OCI-LY1 (cell line): ENCODE measurements at regions not wholly inside any gene's neighbourhood (a gene's known extent, or its start where the extent isn't known, plus 50 kb on each side); places are given as distances from the start of the nearest gene placed in this dataset.

ENCODE experiments used
- H2AFZ ChIP-seq: fragments of 200-600 bp; sonication (generic), shearing (Covaris generic); 2 replicates; pipeline ENCODE4 v1.6.0; 2014; ENCODE audit warnings: antibody characterized with exemption, mild to moderate bottlenecking, low read length
- H3F3A ChIP-seq: fragments of 200-600 bp; sonication (generic), shearing (Covaris generic); 2 replicates; pipeline ENCODE4 v1.6.0; 2014; ENCODE audit warnings: mild to moderate bottlenecking, antibody characterized with exemption, low read length, moderate library complexity; ENCODE audit not compliant: insufficient read depth
- H3K27ac ChIP-seq: fragments of 200-600 bp; sonication (generic); 2 replicates; pipeline ENCODE4 v1.5.1; 2014; ENCODE audit warnings: low read length, mixed run types, mild to moderate bottlenecking, low read depth; ENCODE audit not compliant: poor library complexity, severe bottlenecking
- H3K27me3 ChIP-seq: fragments of 200-600 bp; sonication (generic); 2 replicates; pipeline ENCODE4 v1.6.0; 2014; ENCODE audit warnings: antibody characterized with exemption, mild to moderate bottlenecking, low read length, moderate library complexity; ENCODE audit not compliant: insufficient read depth
- H3K36me3 ChIP-seq: fragments of 200-600 bp; sonication (generic); 2 replicates; pipeline ENCODE4 v1.6.1; 2014; ENCODE audit warnings: mild to moderate bottlenecking, antibody characterized with exemption, low read length, moderate library complexity, mixed read lengths; ENCODE audit not compliant: insufficient read depth
- H3K4me1 ChIP-seq: fragments of 200-600 bp; sonication (generic); 2 replicates; pipeline ENCODE4 v1.5.1; 2014; ENCODE audit warnings: mild to moderate bottlenecking, low read length, moderate library complexity; ENCODE audit not compliant: insufficient read depth, severe bottlenecking
- H3K4me2 ChIP-seq: fragments of 200-600 bp; sonication (generic), shearing (Covaris generic); 2 replicates; pipeline ENCODE4 v1.6.1; 2014; ENCODE audit warnings: low read length
- H3K4me3 ChIP-seq: fragments of 200-600 bp; sonication (generic); 2 replicates; pipeline ENCODE4 v1.5.1; 2014; ENCODE audit warnings: low read length, low read depth, mild to moderate bottlenecking, mixed read lengths; ENCODE audit not compliant: poor library complexity, severe bottlenecking
- H3K79me2 ChIP-seq: fragments of 200-600 bp; shearing (Covaris generic); 2 replicates; pipeline ENCODE4 v1.6.1; 2016; ENCODE audit warnings: mixed run types, low read length, mixed read lengths; ENCODE audit not compliant: insufficient read depth
- H3K9ac ChIP-seq: fragments of 200-600 bp; sonication (generic), shearing (Covaris generic); 2 replicates; pipeline ENCODE4 v1.6.1; 2014; ENCODE audit warnings: mild to moderate bottlenecking, low read length, mixed read lengths
- H3K9me2 ChIP-seq: fragments of 200-600 bp; sonication (generic), shearing (Covaris generic); 2 replicates; pipeline ENCODE4 v1.6.1; 2014; ENCODE audit warnings: low read depth, mild to moderate bottlenecking, low read length, mixed read lengths
- H3K9me3 ChIP-seq: fragments of 200-600 bp; shearing (Covaris generic); 2 replicates; pipeline ENCODE4 v1.6.1; 2014; ENCODE audit warnings: low read length, mixed read lengths
- H4K20me1 ChIP-seq: fragments of 200-600 bp; sonication (generic), shearing (Covaris generic); 2 replicates; pipeline ENCODE4 v1.6.0; 2016; ENCODE audit warnings: mild to moderate bottlenecking, low read length; ENCODE audit not compliant: insufficient read depth
- EZH2 ChIP-seq: fragments of 200-600 bp; sonication (generic), shearing (Covaris generic); IDR thresholded peaks from 2 replicates; pipeline ENCODE4 v1.8.0; 2017; ENCODE audit warnings: borderline replicate concordance, mixed run types, mild to moderate bottlenecking, antibody characterized with exemption, low read length, moderate library complexity, mixed read lengths
- TF ChIP-seq, protein P1 (sequence below): fragments of 200-600 bp; sonication (generic), shearing (Covaris generic); IDR thresholded peaks from 2 replicates; pipeline ENCODE4 v1.5.1; 2017; ENCODE audit warnings: mild to moderate bottlenecking, antibody characterized with exemption, low read length, moderate library complexity, mixed read lengths

DNA sequence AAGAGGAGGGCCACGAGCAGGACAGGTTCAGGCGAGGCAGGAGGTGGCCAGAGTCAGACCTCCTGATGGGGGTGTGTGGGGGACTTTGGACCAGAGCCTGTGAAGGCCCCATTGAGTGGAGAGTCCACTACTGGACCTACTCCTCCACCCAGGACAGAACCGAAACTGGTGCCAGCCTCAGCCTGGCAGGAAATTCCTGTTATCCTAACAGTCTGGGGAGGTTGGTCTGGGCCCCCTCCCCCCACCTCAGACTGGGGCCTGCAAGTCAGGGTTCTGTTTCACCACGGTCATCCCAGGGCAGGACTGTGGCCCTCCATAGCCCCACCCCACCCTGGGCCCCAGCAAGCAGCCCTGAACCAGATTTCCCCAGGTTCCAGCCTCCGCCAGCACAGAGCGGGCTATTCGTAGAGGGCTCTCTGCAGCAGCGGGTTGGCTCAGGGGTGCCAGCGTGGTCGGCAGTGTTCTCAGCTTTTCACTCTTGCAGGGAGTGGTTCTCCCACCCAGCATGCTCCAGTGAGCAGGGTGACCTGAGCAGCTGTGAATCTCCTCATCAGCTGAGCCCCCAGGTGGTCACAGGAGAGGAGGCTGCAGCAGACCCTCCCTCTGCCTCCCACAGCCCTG lies 217.3 kb downstream of the TBC1D2B start:
- Histone ChIP-seq H3K9ac (no peak overlapping the region), H3K4me2 (no peak overlapping the region), H2AFZ (no peak overlapping the region), H3K27ac (no peak overlapping the region), H3K36me3 (no peaks in the 10 kb centered on the region), H3K9me2 (no peaks in the 10 kb centered on the region), H4K20me1 (no peaks in the 10 kb centered on the region), H3K4me1 (no peaks in the 10 kb centered on the region), H3F3A (no peaks in the 10 kb centered on the region), H3K27me3 (no peaks in the 10 kb centered on the region), H3K4me3 (no peak overlapping the region), H3K9me3 (no peaks in the 10 kb centered on the region), H3K79me2 (no peaks in the 10 kb centered on the region)
- no peak for TF ChIP-seq EZH2
- TF ChIP-seq, protein P1, sequence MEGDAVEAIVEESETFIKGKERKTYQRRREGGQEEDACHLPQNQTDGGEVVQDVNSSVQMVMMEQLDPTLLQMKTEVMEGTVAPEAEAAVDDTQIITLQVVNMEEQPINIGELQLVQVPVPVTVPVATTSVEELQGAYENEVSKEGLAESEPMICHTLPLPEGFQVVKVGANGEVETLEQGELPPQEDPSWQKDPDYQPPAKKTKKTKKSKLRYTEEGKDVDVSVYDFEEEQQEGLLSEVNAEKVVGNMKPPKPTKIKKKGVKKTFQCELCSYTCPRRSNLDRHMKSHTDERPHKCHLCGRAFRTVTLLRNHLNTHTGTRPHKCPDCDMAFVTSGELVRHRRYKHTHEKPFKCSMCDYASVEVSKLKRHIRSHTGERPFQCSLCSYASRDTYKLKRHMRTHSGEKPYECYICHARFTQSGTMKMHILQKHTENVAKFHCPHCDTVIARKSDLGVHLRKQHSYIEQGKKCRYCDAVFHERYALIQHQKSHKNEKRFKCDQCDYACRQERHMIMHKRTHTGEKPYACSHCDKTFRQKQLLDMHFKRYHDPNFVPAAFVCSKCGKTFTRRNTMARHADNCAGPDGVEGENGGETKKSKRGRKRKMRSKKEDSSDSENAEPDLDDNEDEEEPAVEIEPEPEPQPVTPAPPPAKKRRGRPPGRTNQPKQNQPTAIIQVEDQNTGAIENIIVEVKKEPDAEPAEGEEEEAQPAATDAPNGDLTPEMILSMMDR = no peak

DNA sequence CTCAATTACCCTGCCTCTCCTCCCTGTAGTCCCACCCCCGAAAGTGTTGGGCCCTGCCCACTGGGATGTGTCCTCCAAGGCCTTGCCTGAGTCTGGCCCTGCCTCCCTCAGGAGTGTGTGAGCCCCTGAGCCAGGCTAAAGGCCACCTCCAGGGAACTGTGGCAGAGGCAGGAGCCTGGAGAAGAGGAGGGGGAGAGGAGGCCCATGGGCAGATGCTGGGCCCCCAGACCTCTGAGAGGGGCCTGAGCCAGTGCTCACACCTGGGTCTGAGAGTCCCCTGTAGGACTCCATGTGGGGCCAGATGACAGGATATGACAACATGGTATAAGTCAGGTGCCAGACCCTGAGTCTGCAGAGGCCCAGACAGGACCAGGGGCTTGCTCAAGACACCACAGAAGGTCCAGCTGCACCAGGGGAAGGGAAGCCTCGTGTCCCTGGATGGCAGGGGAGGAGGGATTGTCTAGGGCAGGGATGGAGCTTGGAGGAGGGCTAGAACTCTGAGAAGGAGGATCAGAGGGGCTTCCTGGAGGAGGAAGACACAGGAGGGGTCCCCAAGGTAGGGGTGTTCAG lies 217.9 kb downstream of the TBC1D2B start:
- Histone ChIP-seq H3K27me3 (no peaks in the 10 kb centered on the region), H3K79me2 (no peaks in the 10 kb centered on the region), H3K4me3 (no peak overlapping the region), H3K27ac (no peak overlapping the region), H3K36me3 (no peaks in the 10 kb centered on the region), H3F3A (no peaks in the 10 kb centered on the region), H3K9me2 (no peaks in the 10 kb centered on the region), H2AFZ (no peak overlapping the region), H3K4me1 (no peaks in the 10 kb centered on the region), H3K9ac (no peak overlapping the region), H4K20me1 (no peaks in the 10 kb centered on the region), H3K4me2 (no peak overlapping the region), H3K9me3 (no peaks in the 10 kb centered on the region)
- TF ChIP-seq EZH2 = no peak
- TF ChIP-seq, protein P1 = no peak

DNA sequence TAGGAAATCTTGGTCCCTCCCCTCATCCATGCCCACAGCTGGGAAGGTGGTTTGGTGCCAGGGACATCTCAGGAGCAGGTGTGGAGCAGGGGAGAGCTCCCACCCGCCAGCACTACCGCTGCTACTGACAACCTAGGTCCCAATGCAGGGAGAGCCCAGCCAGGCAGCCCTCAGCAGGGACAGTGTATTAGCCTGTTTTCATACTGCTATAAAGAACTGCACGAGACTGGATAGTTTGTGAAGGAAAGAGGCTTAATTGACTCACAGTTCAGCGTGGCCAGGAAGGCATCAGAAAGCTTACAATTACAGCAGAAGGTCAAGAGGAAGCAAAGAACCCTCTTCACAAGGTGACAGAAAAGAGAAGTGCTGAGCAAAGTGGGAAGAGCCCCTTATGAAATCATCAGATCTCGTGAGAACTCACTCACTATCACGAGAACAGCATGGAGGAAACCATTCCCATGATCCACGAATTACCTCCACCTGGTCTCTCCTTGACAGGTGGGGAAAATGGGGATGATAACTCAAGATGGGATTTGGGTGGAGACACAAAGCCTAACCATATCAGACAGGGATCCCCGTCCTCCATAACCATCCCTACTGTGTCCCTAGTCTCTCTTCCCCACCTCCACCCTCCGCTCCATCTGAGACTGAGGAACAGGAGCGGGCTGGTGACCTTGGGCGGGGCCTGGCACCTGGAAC lies 218.6 kb downstream of the TBC1D2B start:
- Histone ChIP-seq H3K9ac (no peak overlapping the region), H2AFZ (no peak overlapping the region), H3K4me2 (no peak overlapping the region), H3K4me1 (no peaks in the 10 kb centered on the region), H3K27me3 (no peaks in the 10 kb centered on the region), H3K9me2 (no peaks in the 10 kb centered on the region), H3K79me2 (no peaks in the 10 kb centered on the region), H3K9me3 (no peaks in the 10 kb centered on the region), H3K36me3 (no peaks in the 10 kb centered on the region), H3K4me3 (no peak overlapping the region), H3F3A (no peaks in the 10 kb centered on the region), H3K27ac (no peak overlapping the region), H4K20me1 (no peaks in the 10 kb centered on the region)
- no peak for TF ChIP-seq EZH2
- TF ChIP-seq, protein P1 = no peak
